ENCODE measurements at regions not wholly inside any gene's neighbourhood (a gene's known extent, or its start where the extent isn't known, plus 50 kb on each side); places are given as distances from the start of the nearest gene placed in this dataset.

DNA sequence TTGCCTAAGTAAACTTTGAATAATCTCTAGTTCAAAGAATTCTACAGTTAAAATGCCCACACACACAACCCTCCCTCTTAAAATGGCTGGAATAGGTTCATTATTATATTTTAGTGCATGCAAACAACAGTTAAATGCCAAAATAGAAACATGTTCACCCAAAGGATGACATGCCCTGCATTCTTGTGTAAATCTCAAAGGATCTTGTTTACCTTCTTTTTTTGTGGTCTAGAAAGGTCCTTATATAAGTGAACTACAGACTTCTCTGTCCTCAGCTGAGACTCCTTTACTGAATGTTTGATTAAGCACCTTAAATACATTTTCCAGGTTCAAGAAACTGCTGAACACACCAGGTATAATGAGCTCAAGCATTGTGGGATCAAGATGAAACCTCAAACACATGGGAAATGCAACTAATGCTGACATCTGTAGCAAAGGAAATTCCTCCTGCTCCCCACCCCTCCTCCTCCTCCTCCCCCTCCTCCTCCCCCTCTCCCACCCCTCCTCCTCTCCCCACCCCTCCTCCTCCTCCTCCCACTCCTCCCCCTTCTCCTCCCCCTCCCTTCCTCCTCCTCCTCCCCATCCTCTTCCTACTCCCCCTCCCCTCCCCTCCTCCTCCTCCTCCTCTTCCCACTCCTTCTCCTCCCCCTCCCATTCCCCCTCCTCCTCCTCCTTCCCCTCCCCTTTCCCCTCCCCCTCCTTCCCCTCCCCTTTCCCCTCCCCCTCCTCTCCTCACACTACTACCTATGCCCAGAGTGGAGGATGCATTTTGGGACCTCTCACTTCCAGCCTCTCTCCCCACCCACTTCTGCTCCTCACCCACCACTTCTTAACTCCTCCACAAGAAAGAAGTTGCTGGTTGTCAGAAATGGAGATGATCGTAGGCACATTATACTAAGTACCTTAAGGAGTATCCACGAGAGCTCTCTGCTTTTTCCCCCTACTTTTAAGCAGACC, 233.9 kb downstream of the MRPL39 start:
- TF ChIP-seq EZH2 (IDR thresholded peaks at IDR 0.05; ENCODE audit: low read length) (no peak), CTCF (optimal IDR thresholded peaks at IDR 0.05 in 1 of 3, IDR thresholded peaks at IDR 0.05 in 1 of 3, conservative IDR thresholded peaks at IDR 0.05 in 1 of 3; ENCODE audit: extremely low read depth in 1 of 3, insufficient read depth in 2 of 3, low read length in 3 of 3) (no peak)
- dilution Hi-C loops (cut with MboI; ENCODE audit: extremely low pct_ligation_motif_present, low sequenced_read_pairs): no loop called here
- H4K20me1 ChIP-seq (ENCODE audit: control insufficient read depth, extremely low read depth, insufficient read depth, low read length): no peaks in the 10 kb centered on the region
- H3K27ac ChIP-seq (ENCODE audit: control insufficient read depth, insufficient read depth, low read length): no peak overlapping the region
- FAIRE-seq (no peak), DNase-seq (ENCODE audit: low read depth, low spot score) (no peak)
- H3K4me3 ChIP-seq (ENCODE audit: control insufficient read depth in 2 of 3, extremely low read depth in 1 of 3, insufficient read depth in 2 of 3, low read depth in 1 of 3, low read length in 3 of 3): no peak overlapping the region
- H3K4me1 ChIP-seq (ENCODE audit: control insufficient read depth, extremely low read depth, insufficient read depth, low read length): peaks cover 10% of the 10 kb centered on the region
- no peaks in the 10 kb centered on the region for H3K36me3 ChIP-seq (ENCODE audit: control insufficient read depth in 2 of 2, extremely low read depth in 1 of 2, insufficient read depth in 2 of 2, low read length in 2 of 2)
- no peaks in the 10 kb centered on the region for H3K79me2 ChIP-seq (ENCODE audit: control insufficient read depth, insufficient read depth, low read length)
- no peaks in the 10 kb centered on the region for H3K9me3 ChIP-seq (ENCODE audit: control insufficient read depth, low read depth, low read length)
- no peaks in the 10 kb centered on the region for H3K27me3 ChIP-seq (ENCODE audit: control insufficient read depth, extremely low read depth, insufficient read depth, low read length)
- no peaks in the 10 kb centered on the region for H3K9me1 ChIP-seq (ENCODE audit: control insufficient read depth, extremely low read depth, insufficient read depth, low read length)
- H3K9ac ChIP-seq (ENCODE audit: control insufficient read depth, extremely low read depth, insufficient read depth, low read length): no peak overlapping the region
- H3K4me2 ChIP-seq (ENCODE audit: control insufficient read depth, extremely low read depth, insufficient read depth, low read depth, low read length): no peak overlapping the region
- H2AFZ ChIP-seq (ENCODE audit: control insufficient read depth, low read length): peak overlapping the region; percentile 16

GRCh38 chr21:25371841-25372425, 235.3 kb downstream of the MRPL39 start:
- H2AFZ ChIP-seq (ENCODE audit: control insufficient read depth, low read length): no peak overlapping the region
- H3K27ac ChIP-seq (ENCODE audit: control insufficient read depth, insufficient read depth, low read length): no peak overlapping the region
- no peaks in the 10 kb centered on the region for H3K9me3 ChIP-seq (ENCODE audit: control insufficient read depth, low read depth, low read length)
- peaks cover 10% of the 10 kb centered on the region for H3K4me1 ChIP-seq (ENCODE audit: control insufficient read depth, extremely low read depth, insufficient read depth, low read length)
- dilution Hi-C loops (cut with MboI; ENCODE audit: extremely low pct_ligation_motif_present, low sequenced_read_pairs): no loop called here
- H3K27me3 ChIP-seq (ENCODE audit: control insufficient read depth, extremely low read depth, insufficient read depth, low read length): no peaks in the 10 kb centered on the region
- H3K9me1 ChIP-seq (ENCODE audit: control insufficient read depth, extremely low read depth, insufficient read depth, low read length): no peaks in the 10 kb centered on the region
- H3K79me2 ChIP-seq (ENCODE audit: control insufficient read depth, insufficient read depth, low read length): no peaks in the 10 kb centered on the region
- H3K4me3 ChIP-seq (ENCODE audit: control insufficient read depth in 2 of 3, extremely low read depth in 1 of 3, insufficient read depth in 2 of 3, low read depth in 1 of 3, low read length in 3 of 3): no peak overlapping the region
- no peak overlapping the region for H3K9ac ChIP-seq (ENCODE audit: control insufficient read depth, extremely low read depth, insufficient read depth, low read length)
- FAIRE-seq (no peak), DNase-seq (ENCODE audit: low read depth, low spot score) (no peak)
- H3K4me2 ChIP-seq (ENCODE audit: control insufficient read depth, extremely low read depth, insufficient read depth, low read depth, low read length): no peak overlapping the region
- no peaks in the 10 kb centered on the region for H3K36me3 ChIP-seq (ENCODE audit: control insufficient read depth in 2 of 2, extremely low read depth in 1 of 2, insufficient read depth in 2 of 2, low read length in 2 of 2)
- no peak for TF ChIP-seq CTCF (optimal IDR thresholded peaks at IDR 0.05 in 1 of 3, IDR thresholded peaks at IDR 0.05 in 1 of 3, conservative IDR thresholded peaks at IDR 0.05 in 1 of 3; ENCODE audit: extremely low read depth in 1 of 3, insufficient read depth in 2 of 3, low read length in 3 of 3)
- no peak for TF ChIP-seq EZH2 (IDR thresholded peaks at IDR 0.05; ENCODE audit: low read length)
- H4K20me1 ChIP-seq (ENCODE audit: control insufficient read depth, extremely low read depth, insufficient read depth, low read length): no peaks in the 10 kb centered on the region

All from keratinocyte (primary cell).